ENCODE measurements at regions not wholly inside any gene's neighbourhood (a gene's known extent, or its start where the extent isn't known, plus 50 kb on each side); places are given as distances from the start of the nearest gene placed in this dataset.

- no peak for TF ChIP-seq POLR2A (IDR thresholded peaks at IDR 0.05)
- no peak for TF ChIP-seq CTCF (IDR thresholded peaks at IDR 0.05)
Measured at GRCh38 chr4:38482696-38483095, 181.3 kb upstream of the KLF3 start.

Measured in Peyer's patch (tissue), 4 donors.